GM12878 (cell line): ENCODE measurements at regions not wholly inside any gene's neighbourhood (a gene's known extent, or its start where the extent isn't known, plus 50 kb on each side); places are given as distances from the start of the nearest gene placed in this dataset.

Source experiments
- ATAC-seq: fragments of 200-7000 bp; cut with Tn5 transposase; 3 replicates; pipeline ENCODE4 v1.9.1; 2020; ENCODE audit warnings: mild to moderate bottlenecking, moderate library complexity
- BruUV-seq: library from RNA; stranded (reverse); fragments of 400-500 nt; replicated peaks from 2 replicates; lab custom pipeline; 2021; lab: Mats Ljungman, UMichigan
- CTCF ChIA-PET: fragments of 300-600 bp; sonication (Branson Sonifier 250); formaldehyde crosslinking; extraction: SDS; loops from one replicate; lab custom pipeline; 2021; ENCODE audit warnings: inconsistent platforms; lab: Yijun Ruan, JAX
- POLR2A ChIA-PET: fragments of 350-600 bp; formaldehyde crosslinking; extraction: SDS; loops from one replicate; lab custom pipeline; 2021; ENCODE audit warnings: inconsistent platforms; lab: Charles Lee
- RAD21 ChIA-PET: fragments of 300-600 bp; sonication (Branson Sonifier 250); formaldehyde crosslinking; loops from one replicate; lab custom pipeline; 2023; ENCODE audit warnings: antibody characterized with exemption; ENCODE audit not compliant: unreplicated experiment; lab: Charles Lee
- SMC1A ChIA-PET: fragments of 300-600 bp; sonication (Branson Sonifier 250); formaldehyde crosslinking; loops from one replicate; lab custom pipeline; 2023; ENCODE audit not compliant: unreplicated experiment, uncharacterized antibody; lab: Charles Lee
- DNase-seq: peaks from one replicate; pipeline ENCODE4 v3.0.0-alpha.2; 2011; ENCODE audit warnings: low read depth, low spot score
- FAIRE-seq: peaks from 3 replicates; lab custom pipeline; 2011; peaks lifted over from hg19 to GRCh38; lab: Jason Lieb, UNC
- H2AFZ ChIP-seq: 2 replicates; pipeline ENCODE4 v1.6.0; 2011; ENCODE audit warnings: low read depth, low read length, control low read depth; ENCODE audit not compliant: control insufficient read depth
- H3K27ac ChIP-seq: 2 replicates; pipeline ENCODE4 v1.5.1; 2011; ENCODE audit warnings: control low read depth; ENCODE audit not compliant: control insufficient read depth, insufficient read depth
- H3K27me3 ChIP-seq, 2 experiments: replicated peaks in 1 of 2; 2 replicates each; pipeline versions ENCODE4 v1.6.0 to v1.6.1; 2011; ENCODE audit warnings: low read length in 1 of 2; ENCODE audit not compliant: control insufficient read depth in 2 of 2, insufficient read depth in 2 of 2
- H3K36me3 ChIP-seq, 2 experiments: 2 replicates each; pipeline ENCODE4 v1.5.1; 2011; ENCODE audit warnings: low read length in 1 of 2; ENCODE audit not compliant: control insufficient read depth in 2 of 2, insufficient read depth in 2 of 2
- H3K4me1 ChIP-seq: 2 replicates; pipeline ENCODE4 v1.6.1; 2011; ENCODE audit warnings: mild to moderate bottlenecking, low read length, moderate library complexity, mixed read lengths; ENCODE audit not compliant: control insufficient read depth, insufficient read depth
- H3K4me2 ChIP-seq: 2 replicates; pipeline ENCODE4 v1.6.0; 2011; ENCODE audit warnings: control low read depth; ENCODE audit not compliant: control insufficient read depth, insufficient read depth
- H3K4me3 ChIP-seq: fragments of 200-600 bp; sonication (generic); 2 replicates; pipeline ENCODE4 v1.5.1; 2016
- H3K79me2 ChIP-seq: 2 replicates; pipeline ENCODE4 v1.6.0; 2011; ENCODE audit warnings: low read length; ENCODE audit not compliant: control insufficient read depth, insufficient read depth
- H3K9ac ChIP-seq: 2 replicates; pipeline ENCODE4 v1.8.0; 2011; ENCODE audit warnings: low read length, control low read depth, mixed read lengths; ENCODE audit not compliant: control insufficient read depth, insufficient read depth
- H3K9me3 ChIP-seq: replicated peaks from 3 replicates; pipeline ENCODE4 v1.5.1; 2011; ENCODE audit warnings: mild to moderate bottlenecking, low read length; ENCODE audit not compliant: control insufficient read depth, insufficient read depth
- H4K20me1 ChIP-seq: 2 replicates; pipeline ENCODE4 v1.6.0; 2011; ENCODE audit not compliant: control insufficient read depth, insufficient read depth
- BCLAF1 ChIP-seq: fragments of 450-650 bp; IDR thresholded peaks from 2 replicates; pipeline ENCODE4 v1.6.1; 2017; ENCODE audit warnings: antibody characterized with exemption, mild to moderate bottlenecking, moderate library complexity
- CEBPZ ChIP-seq: fragments of 150-350 bp; IDR thresholded peaks from 2 replicates; pipeline ENCODE4 v1.6.1; 2016; ENCODE audit warnings: low read depth, low read length
- GABPA ChIP-seq: IDR thresholded peaks from 2 replicates; pipeline ENCODE4 v1.6.1; 2014; ENCODE audit warnings: antibody characterized with exemption, low read depth, mild to moderate bottlenecking, inconsistent platforms
- IRF5 ChIP-seq: fragments of 450-650 bp; IDR thresholded peaks from 2 replicates; pipeline ENCODE4 v1.6.1; 2017; ENCODE audit warnings: borderline replicate concordance
- JUND ChIP-seq: IDR thresholded peaks from 2 replicates; pipeline ENCODE4 v1.6.1; 2012; ENCODE audit warnings: low read depth, mild to moderate bottlenecking, low read length, improper control_type of control experiment, moderate library complexity
- RAD21 ChIP-seq: IDR thresholded peaks from 2 replicates; pipeline ENCODE4 v1.6.1; 2011; ENCODE audit warnings: mild to moderate bottlenecking, low read depth, low read length, moderate library complexity; ENCODE audit not compliant: insufficient read depth
- SPI1 ChIP-seq: IDR thresholded peaks from 2 replicates; pipeline ENCODE4 v1.6.1; 2011; ENCODE audit warnings: low read depth, mild to moderate bottlenecking, low read length, moderate library complexity, borderline replicate concordance; ENCODE audit not compliant: insufficient read depth
- TBL1XR1 ChIP-seq: IDR thresholded peaks from 2 replicates; pipeline ENCODE4 v1.6.1; 2012; ENCODE audit warnings: low read depth, low read length, improper control_type of control experiment
- YY1 ChIP-seq: IDR thresholded peaks from 2 replicates; pipeline ENCODE4 v1.6.1; 2011; ENCODE audit warnings: low read depth, mild to moderate bottlenecking, low read length
- ZBTB40 ChIP-seq: fragments of 450-650 bp; IDR thresholded peaks from 2 replicates; pipeline ENCODE4 v1.6.1; 2016; ENCODE audit warnings: mild to moderate bottlenecking, moderate library complexity, borderline replicate concordance
- ZNF384 ChIP-seq: IDR thresholded peaks from 2 replicates; pipeline ENCODE4 v1.6.1; 2012; ENCODE audit warnings: low read depth, mild to moderate bottlenecking, low read length, improper control_type of control experiment, borderline replicate concordance
- WGBS: methylation state at CpG from one replicate; pipeline ENCODE4 v1.1.6; 2016; ENCODE audit warnings: low lambda C conversion rate; ENCODE audit not compliant: insufficient replicate concordance, insufficient coverage; ENCODE audit errors: missing lambda C conversion rate; 5-methylcytosine and 5-hydroxymethylcytosine counted together
- in situ Hi-C: fragments of 300-500 bp; cut with MboI; formaldehyde crosslinking; loops from 9 replicates; pipeline ENCODE4 v1.14.3; 2018; ENCODE audit warnings: mixed read lengths
- intact Hi-C: fragments of 100-400 bp; cut with micrococcal nuclease; formaldehyde crosslinking; loops from one replicate; pipeline ENCODE4 v1.14.2; 2022; ENCODE audit not compliant: unreplicated experiment

GRCh38 chr14:25884657-25885056, 713.2 kb downstream of the NOVA1 start (continued):
- no peak for TF ChIP-seq ZNF384

GRCh38 chr14:25882899-25883298, 714.9 kb downstream of the NOVA1 start:
- POLR2A ChIA-PET = no interaction called here
- no peaks in the 10 kb centered on the region for H3K27me3 ChIP-seq
- intact Hi-C loops (no loop called here), in situ Hi-C loops (no loop called here)
- FAIRE-seq (no peak), ATAC-seq (no peak), DNase-seq (no peak)
- no peak overlapping the region for H3K27ac ChIP-seq
- no peaks in the 10 kb centered on the region for H3K79me2 ChIP-seq
- no peak overlapping the region for H2AFZ ChIP-seq
- no peaks in the 10 kb centered on the region for H3K4me1 ChIP-seq
- WGBS = 14% methylated on average over 2 of the region's 2 CpGs
- H3K4me3 ChIP-seq = no peak overlapping the region
- H3K9me3 ChIP-seq = no peaks in the 10 kb centered on the region
- no peaks in the 10 kb centered on the region for H3K36me3 ChIP-seq
- BruUV-seq = no TSS peak
- no peaks in the 10 kb centered on the region for H4K20me1 ChIP-seq
- no peak overlapping the region for H3K9ac ChIP-seq
- no peak overlapping the region for H3K4me2 ChIP-seq
- CTCF ChIA-PET = no interaction called here
- SMC1A ChIA-PET = no interaction called here
- RAD21 ChIA-PET = no interaction called here
- TF ChIP-seq IRF5 = no peak
- no peak for TF ChIP-seq SPI1
- TF ChIP-seq CEBPZ = no peak
- TF ChIP-seq YY1 = no peak
- no peak for TF ChIP-seq TBL1XR1
- TF ChIP-seq ZBTB40 = no peak
- TF ChIP-seq BCLAF1 = no peak
- TF ChIP-seq JUND = no peak
- TF ChIP-seq GABPA = no peak
- TF ChIP-seq RAD21 = no peak
